Activated CD8-positive, alpha-beta memory T cell treated with anti-CD3 and anti-CD28 coated beads, Interleukin-2, amount 50 U/mL, for 24 hours (primary cell): ENCODE measurements at regions not wholly inside any gene's neighbourhood (a gene's known extent, or its start where the extent isn't known, plus 50 kb on each side); places are given as distances from the start of the nearest gene placed in this dataset.
A peak's percentile ranks its signal among the peaks of the same experiment; 100 is the strongest.

ENCODE experiments used
- DNase-seq: peaks from one replicate; pipeline ENCODE4 v3.0.0-alpha.2; 2020; ENCODE audit errors: extremely low read depth

DNA sequence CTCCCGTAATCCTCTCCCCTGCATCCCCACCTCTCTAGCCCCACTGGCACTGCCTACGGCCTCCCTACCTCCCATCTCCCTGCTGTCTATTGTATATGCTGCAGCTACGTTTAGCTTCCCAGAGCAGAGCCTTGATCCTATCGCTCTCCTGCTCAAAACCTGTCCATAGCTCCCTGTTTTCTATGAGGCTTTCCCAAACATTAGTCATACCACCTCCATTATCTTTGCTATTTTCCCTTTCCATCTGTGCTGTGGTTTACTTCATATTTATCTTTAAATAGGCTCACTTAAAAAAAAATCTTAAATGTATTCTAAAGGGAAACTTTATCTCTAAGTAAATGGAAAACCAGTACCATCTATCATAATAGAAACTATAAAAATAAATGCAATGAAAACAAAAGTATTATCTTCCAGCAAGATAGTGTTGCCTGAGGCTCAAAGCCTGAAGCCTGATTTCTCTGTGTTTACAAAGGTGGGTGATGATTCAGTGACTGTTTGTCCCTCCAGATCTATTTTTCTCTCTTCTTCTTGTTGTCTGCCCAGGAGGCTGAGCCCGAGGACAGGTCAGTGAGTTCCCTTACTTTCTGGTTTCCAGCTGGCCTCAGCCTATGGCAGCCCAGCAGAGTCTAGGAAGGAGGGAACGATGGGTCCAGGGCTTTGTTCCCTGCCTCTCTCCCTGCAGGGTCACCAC, 397.1 kb upstream of the CFAP20DC start:
- no peak for DNase-seq

DNA sequence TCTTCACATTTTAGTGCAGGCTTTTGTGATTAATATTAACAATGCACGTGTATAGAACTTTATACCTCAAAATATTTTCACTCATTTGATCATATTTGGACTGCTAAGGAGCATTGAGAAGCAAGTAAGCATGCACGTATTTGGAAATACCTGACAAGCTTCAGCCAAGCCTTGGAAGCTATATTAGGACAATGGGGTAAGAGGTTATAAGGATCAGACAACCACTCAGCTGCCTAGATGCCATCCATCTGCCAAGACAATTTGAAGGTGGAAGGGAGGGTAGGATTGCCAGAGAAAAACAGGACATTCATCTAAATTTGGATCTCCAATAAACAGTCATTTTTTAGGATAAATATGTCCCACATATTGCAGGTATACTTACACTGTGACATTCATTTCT, 394.9 kb upstream of the CFAP20DC start:
- no peak for DNase-seq

DNA sequence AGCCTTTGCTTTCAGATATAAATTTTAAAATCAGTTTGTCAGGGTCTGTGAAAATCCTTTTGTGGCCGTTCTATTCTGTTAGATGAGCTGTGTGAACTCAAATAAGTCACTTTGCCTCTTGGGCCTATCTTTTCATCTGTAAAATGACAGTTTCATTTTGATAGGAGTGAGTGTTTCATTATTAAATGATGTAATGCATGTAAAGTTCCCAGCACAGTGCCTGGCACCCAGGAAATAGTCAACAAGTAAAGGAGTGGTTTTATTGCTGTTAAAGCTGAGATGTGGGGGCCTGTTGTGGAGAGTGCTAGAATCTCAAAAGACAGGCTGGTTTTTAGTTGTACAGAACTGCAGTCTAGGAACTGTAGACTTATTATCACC, 394.5 kb upstream of the CFAP20DC start:
- DNase-seq: no peak

DNA sequence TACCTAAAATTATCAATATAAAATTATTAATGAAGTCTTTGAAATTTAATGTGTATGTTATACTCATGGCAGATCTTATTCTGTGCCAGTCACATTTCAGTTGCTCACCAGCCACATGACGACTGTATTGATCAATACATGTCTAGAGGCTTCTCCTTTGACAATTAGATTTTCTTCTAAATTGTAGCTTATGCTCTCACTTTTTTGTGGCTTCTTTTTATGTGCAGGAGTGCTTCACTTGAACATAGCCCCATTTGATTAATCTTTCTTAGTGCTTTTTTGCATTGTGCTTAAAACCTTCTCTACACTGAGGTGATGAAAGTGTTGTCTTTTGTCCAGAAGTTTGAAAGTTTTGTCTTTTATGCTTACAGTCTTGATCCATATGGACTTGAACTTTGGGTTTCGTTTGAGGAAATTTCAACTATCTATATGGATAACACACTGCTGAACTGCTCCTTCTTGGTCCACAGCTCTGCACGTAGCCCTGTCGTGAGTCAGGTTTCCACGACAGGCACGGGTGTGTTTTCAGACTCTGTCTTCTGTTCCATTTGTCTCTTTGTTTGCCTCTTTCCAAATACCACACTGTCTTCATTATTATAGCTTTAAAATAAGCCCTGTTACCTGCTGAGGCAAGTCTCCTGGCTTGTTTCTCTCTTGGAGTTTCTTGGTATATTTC, 393.9 kb upstream of the CFAP20DC start:
- DNase-seq: no peak

GRCh38 chr3:59442046-59442445, 392.2 kb upstream of the CFAP20DC start:
- no peak for DNase-seq

- DNase-seq: no peak
Measured at GRCh38 chr3:59440285-59441028, 390.6 kb upstream of the CFAP20DC start.

DNA sequence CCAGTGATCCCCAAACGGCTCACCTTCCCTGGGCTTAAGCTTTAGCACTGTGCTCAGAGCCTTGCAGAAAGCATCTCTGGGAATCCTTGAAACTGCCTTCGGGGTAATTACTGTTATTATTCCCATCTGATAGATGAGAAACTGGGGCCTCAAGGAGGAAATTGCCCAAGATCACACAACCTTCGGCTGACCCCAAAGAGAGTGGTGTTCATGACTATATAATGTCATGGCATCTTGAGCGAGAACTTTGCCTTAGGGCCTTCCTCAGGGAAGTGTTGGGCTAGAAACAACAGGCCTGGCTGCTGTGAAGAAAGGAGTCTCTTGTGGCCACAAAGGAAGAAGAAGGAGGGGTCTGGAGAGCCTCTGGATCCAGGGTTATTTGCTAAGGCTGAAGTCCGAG, 388.7 kb upstream of the CFAP20DC start:
- no peak for DNase-seq

GRCh38 chr3:59436164-59436958, 386.5 kb upstream of the CFAP20DC start:
- no peak for DNase-seq

DNA sequence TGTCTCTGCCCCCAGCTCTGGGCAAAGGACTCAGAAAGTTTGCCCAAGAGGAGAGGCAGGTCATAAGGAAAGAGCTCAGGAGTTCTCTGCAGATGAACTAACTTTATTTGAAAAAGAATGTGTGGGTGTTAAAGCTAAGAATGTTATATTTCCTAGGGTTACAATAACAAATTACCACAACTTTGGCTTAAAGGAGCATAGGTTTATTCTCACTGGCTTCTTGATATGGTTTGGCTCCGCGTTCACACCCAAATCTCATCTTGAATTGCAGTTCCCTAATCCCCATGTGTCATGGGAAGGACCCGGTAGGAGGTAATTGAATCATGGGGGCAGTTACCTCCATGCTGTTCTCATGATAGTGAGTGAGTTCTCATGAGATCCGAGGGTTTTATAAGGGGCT, 383.7 kb upstream of the CFAP20DC start:
- no peak for DNase-seq

- DNase-seq: no peak
Measured at GRCh38 chr3:59432665-59433064, 382.8 kb upstream of the CFAP20DC start.

- no peak for DNase-seq
Measured at GRCh38 chr3:59430341-59430740, 380.5 kb upstream of the CFAP20DC start.

GRCh38 chr3:59429198-59429597, 379.4 kb upstream of the CFAP20DC start:
- no peak for DNase-seq

DNA sequence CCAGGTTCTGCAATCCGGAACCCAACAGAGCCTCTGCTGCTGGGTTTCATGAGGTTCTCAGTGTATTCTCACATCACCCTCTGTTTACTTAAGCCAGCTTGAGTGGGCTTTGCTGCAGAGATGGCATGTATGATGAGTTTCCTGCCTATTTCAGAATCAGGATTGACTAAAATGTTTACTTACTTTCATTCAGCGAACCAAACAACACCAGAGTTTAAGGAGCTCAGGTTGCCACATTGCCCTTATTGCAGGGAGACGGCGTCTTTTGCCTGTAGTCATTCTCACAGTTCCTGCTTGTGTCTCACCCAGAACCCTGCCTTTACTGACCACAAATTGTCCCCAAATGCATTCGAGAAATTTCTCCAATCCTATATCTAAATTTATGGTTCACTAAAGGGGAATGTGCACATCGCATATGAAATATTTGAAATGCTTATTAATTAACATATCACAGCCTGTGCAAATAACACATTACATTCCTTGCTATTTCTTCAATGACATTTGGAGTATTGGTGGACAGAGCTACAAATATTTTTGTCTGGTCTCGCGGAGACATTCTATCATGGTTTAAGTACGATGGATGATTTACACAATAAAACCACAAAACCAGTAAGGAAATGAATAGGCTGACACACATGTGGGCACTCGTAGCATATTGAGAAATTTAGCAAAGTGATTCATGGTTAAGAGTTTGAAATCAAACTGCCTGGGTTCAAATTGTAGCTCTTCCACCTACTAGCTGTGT, 377.2 kb upstream of the CFAP20DC start:
- DNase-seq: no peak

DNA sequence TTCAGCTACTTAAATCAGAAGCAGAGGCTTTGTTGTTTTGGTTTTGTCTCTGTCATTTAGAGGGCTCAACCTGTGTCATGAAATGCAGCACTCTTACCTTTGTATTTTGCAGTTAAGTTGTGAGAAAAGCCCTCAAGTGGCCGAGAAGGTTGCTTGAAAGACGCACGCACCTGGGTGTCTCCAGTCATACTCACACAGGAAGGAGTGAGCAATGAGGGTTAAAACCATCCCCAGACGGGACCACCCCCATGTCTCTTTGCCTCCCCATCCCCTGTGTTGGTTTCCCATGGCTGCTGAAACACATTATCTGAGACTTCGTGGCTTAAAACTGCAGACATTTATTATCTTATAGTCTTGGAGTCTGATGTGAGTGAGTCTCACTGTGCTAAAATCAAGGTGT, 376.1 kb upstream of the CFAP20DC start:
- peak; percentile 10 for DNase-seq

GRCh38 chr3:59425371-59425770, 375.5 kb upstream of the CFAP20DC start:
- DNase-seq: no peak

- DNase-seq: no peak
Measured at GRCh38 chr3:59424268-59425010, 374.6 kb upstream of the CFAP20DC start.

GRCh38 chr3:59423707-59424106, 373.9 kb upstream of the CFAP20DC start:
- no peak for DNase-seq

GRCh38 chr3:59422312-59422711, 372.5 kb upstream of the CFAP20DC start:
- DNase-seq: no peak

DNA sequence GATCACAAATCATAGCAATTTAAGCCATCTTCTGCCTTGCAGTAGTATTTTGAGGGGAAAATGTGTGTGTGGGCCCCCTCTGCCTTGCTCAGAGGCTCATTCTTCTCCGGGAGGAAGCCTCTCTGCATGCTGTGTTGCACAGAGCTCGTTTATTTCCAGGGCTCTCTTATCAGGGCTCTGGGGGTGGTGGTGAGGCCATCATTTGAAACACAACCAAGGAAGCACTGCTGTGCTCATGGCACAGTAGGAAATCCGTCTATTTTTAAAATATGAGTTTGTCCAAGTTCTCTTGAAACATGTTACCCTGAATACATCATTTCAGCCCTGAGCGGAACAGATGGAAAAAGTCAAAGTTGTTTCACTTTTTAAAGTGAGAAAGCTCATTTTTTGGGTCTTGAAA, 369.0 kb upstream of the CFAP20DC start:
- no peak for DNase-seq

- no peak for DNase-seq
Measured at GRCh38 chr3:59412516-59412915, 362.7 kb upstream of the CFAP20DC start.

- DNase-seq: no peak
Measured at GRCh38 chr3:59411694-59412093, 361.9 kb upstream of the CFAP20DC start.
